ENCODE measurements at regions not wholly inside any gene's neighbourhood (a gene's known extent, or its start where the extent isn't known, plus 50 kb on each side); places are given as distances from the start of the nearest gene placed in this dataset.
"Not testable (repeated sequence)": the region's sequence is repeated elsewhere in the genome, so short reads cannot be mapped to it uniquely, and the experiment has no call there.

- no peak for DNase-seq (ENCODE audit: insufficient read length)
- TF ChIP-seq POLR2A (IDR thresholded peaks at IDR 0.05; ENCODE audit: low read depth, low read length) = no peak
- no peak for TF ChIP-seq TAF1 (IDR thresholded peaks at IDR 0.05; ENCODE audit: borderline replicate concordance, low read depth, low read length)
- TF ChIP-seq POLR2AphosphoS5 (IDR thresholded peaks at IDR 0.05; ENCODE audit: low read depth, low read length) = no peak
- no peak for FAIRE-seq
Measured at GRCh38 chrX:34401411-34401810, 255.7 kb downstream of the TMEM47 start.

DNA sequence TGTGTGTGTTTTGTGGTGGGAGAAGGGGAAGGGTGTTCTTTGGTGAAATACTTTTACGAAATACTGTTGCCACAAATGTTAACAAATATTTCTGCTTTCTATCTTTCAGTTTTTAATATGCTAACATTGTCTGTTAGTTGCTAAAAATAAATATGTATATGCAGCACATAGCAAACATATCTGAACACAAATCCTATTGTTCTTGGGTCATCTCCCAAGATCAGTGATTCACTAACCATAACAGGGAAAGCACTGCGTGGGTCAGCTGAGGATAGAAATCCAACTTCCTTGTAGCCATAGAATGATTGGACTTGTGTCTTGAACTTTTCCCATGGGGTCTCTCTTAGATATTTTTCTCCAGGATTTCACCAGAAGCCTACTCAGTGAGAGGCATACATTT is 250.3 kb upstream of the FAM47A start:
- no peak for TF ChIP-seq POLR2AphosphoS5 (IDR thresholded peaks at IDR 0.05; ENCODE audit: low read depth, low read length)
- no peak for TF ChIP-seq TAF1 (IDR thresholded peaks at IDR 0.05; ENCODE audit: borderline replicate concordance, low read depth, low read length)
- TF ChIP-seq POLR2A (IDR thresholded peaks at IDR 0.05; ENCODE audit: low read depth, low read length) = no peak
- DNase-seq (ENCODE audit: insufficient read length) = no peak

DNA sequence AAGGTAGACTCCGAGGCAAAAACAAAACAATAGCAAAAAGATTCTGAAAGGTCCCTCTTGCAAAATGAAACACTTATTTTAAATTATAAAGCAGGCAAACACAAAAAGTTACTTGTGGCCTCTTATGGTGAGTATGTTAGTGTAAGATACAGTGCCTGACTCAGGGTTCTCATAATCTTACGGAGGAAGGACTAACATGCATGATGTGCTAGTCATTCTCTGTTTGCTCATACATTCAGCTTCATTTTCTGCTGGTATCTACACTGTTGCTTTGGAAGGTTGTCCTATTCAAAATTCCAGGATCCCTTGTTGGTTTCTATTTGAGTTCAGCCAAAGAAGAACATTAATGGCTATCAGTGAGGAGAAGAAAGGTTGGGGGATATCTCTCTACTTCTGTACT is 249.1 kb upstream of the FAM47A start:
- TF ChIP-seq POLR2AphosphoS5 (IDR thresholded peaks at IDR 0.05; ENCODE audit: low read depth, low read length) = no peak
- TF ChIP-seq TAF1 (IDR thresholded peaks at IDR 0.05; ENCODE audit: borderline replicate concordance, low read depth, low read length) = no peak
- TF ChIP-seq POLR2A (IDR thresholded peaks at IDR 0.05; ENCODE audit: low read depth, low read length) = no peak
- DNase-seq (ENCODE audit: insufficient read length) (no peak), FAIRE-seq (no peak)

More for the DNA sequence above, 250.3 kb upstream of the FAM47A start:
- no peak for FAIRE-seq

- DNase-seq (ENCODE audit: insufficient read length) = no peak
- no peak for FAIRE-seq
- no peak for TF ChIP-seq TAF1 (IDR thresholded peaks at IDR 0.05; ENCODE audit: borderline replicate concordance, low read depth, low read length)
- TF ChIP-seq POLR2A (IDR thresholded peaks at IDR 0.05; ENCODE audit: low read depth, low read length) = no peak
- TF ChIP-seq POLR2AphosphoS5 (IDR thresholded peaks at IDR 0.05; ENCODE audit: low read depth, low read length) = no peak
Measured at GRCh38 chrX:34379891-34380290, 247.8 kb upstream of the FAM47A start.

GRCh38 chrX:34377645-34378044 is 245.5 kb upstream of the FAM47A start:
- TF ChIP-seq TAF1 (IDR thresholded peaks at IDR 0.05; ENCODE audit: borderline replicate concordance, low read depth, low read length) (no peak), POLR2A (IDR thresholded peaks at IDR 0.05; ENCODE audit: low read depth, low read length) (no peak), POLR2AphosphoS5 (IDR thresholded peaks at IDR 0.05; ENCODE audit: low read depth, low read length) (no peak)
- DNase-seq (ENCODE audit: insufficient read length) (no peak), FAIRE-seq (no peak)

DNA sequence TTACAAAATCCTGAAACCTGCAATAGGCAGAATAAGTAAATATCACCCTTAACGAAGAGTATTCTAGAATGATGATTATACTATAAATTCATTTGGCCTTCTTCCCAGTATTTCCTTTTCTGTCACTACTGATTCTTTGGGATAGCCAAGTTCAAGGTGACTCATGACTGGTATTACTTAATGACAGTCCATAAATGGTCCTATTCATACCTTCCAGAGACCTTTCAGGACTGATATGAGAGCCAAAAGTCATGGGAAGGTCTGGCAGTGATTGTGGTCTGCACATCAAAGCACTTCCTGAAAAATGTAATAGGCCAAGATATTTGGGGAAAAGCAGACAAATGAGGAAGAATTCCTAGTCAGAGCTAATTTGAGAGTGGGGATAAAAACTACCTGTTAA is 239.6 kb upstream of the FAM47A start:
- FAIRE-seq (no peak), DNase-seq (ENCODE audit: insufficient read length) (no peak)
- TF ChIP-seq POLR2A (IDR thresholded peaks at IDR 0.05; ENCODE audit: low read depth, low read length) = no peak
- TF ChIP-seq TAF1 (IDR thresholded peaks at IDR 0.05; ENCODE audit: borderline replicate concordance, low read depth, low read length) = no peak
- no peak for TF ChIP-seq POLR2AphosphoS5 (IDR thresholded peaks at IDR 0.05; ENCODE audit: low read depth, low read length)

DNA sequence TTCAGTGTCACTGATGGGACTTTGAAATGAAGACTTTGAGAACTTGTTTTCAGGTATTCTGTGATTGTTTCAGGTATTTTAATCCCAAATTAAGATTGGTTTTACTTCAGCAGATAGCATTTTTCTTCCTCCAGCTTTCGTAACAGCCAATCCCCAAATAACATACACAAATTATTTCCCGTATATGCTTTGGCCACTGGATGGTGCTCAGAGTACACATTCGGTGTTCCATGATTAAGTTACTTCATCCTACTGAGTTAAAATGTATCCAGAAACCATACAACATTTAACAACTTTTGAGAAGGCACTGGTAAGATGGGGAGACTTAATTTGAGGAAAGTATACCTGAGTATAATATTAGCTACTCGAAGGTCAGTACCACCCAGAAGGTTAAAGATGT is 233.4 kb upstream of the FAM47A start:
- FAIRE-seq (no peak), DNase-seq (ENCODE audit: insufficient read length) (no peak)
- TF ChIP-seq POLR2A (IDR thresholded peaks at IDR 0.05; ENCODE audit: low read depth, low read length) (no peak), POLR2AphosphoS5 (IDR thresholded peaks at IDR 0.05; ENCODE audit: low read depth, low read length) (no peak), TAF1 (IDR thresholded peaks at IDR 0.05; ENCODE audit: borderline replicate concordance, low read depth, low read length) (no peak)

GRCh38 chrX:34350561-34351335 is 218.6 kb upstream of the FAM47A start:
- TF ChIP-seq TAF1 (IDR thresholded peaks at IDR 0.05; ENCODE audit: borderline replicate concordance, low read depth, low read length) = no peak
- no peak for TF ChIP-seq POLR2AphosphoS5 (IDR thresholded peaks at IDR 0.05; ENCODE audit: low read depth, low read length)
- TF ChIP-seq POLR2A (IDR thresholded peaks at IDR 0.05; ENCODE audit: low read depth, low read length) = no peak
- DNase-seq (ENCODE audit: insufficient read length) (no peak), FAIRE-seq (no peak)

DNA sequence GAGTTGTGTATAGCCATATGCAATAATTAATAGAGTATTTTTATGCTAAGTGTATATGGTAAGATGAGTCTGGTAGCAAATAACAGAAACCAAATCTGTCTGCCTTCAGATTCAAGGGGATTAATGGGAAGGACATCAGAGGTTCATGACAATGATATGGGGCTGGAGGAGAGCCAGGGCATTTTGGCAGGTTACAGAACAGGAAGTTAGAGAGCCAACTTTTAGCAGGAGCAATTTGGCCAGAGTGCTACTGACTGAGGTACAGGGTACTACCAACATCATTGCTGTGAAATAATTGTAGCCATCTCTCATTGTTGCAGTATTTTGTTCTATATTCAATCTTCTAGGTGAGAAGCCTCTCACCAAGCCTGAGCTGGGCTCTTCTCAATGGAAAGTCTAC is 210.9 kb upstream of the FAM47A start:
- FAIRE-seq (no peak), DNase-seq (ENCODE audit: insufficient read length) (no peak)
- TF ChIP-seq POLR2A (IDR thresholded peaks at IDR 0.05; ENCODE audit: low read depth, low read length) = no peak
- TF ChIP-seq POLR2AphosphoS5 (IDR thresholded peaks at IDR 0.05; ENCODE audit: low read depth, low read length) = no peak
- TF ChIP-seq TAF1 (IDR thresholded peaks at IDR 0.05; ENCODE audit: borderline replicate concordance, low read depth, low read length) = no peak

DNA sequence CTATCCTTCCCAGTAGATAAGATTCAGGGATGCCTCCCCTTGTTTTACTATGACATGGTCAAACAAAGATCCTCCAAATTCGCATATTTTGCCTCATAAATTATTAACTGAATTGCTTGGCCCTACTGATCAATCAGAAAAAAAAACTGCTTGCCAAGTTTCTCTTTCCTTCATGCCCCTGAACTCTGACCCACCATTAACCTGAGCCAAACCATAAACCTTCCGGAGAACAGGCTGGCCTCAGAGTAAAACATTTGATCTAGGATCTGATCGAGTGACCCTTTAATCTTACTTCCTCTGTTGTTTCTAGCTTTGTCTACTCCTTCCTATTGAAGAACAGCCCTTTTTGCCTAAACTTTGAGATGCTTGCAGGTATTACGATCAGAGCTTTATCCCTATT is 209.7 kb upstream of the FAM47A start:
- TF ChIP-seq POLR2A (IDR thresholded peaks at IDR 0.05; ENCODE audit: low read depth, low read length) (no peak), TAF1 (IDR thresholded peaks at IDR 0.05; ENCODE audit: borderline replicate concordance, low read depth, low read length) (no peak), POLR2AphosphoS5 (IDR thresholded peaks at IDR 0.05; ENCODE audit: low read depth, low read length) (no peak)
- FAIRE-seq (no peak), DNase-seq (ENCODE audit: insufficient read length) (no peak)

- TF ChIP-seq TAF1 (IDR thresholded peaks at IDR 0.05; ENCODE audit: borderline replicate concordance, low read depth, low read length) = no peak
- no peak for TF ChIP-seq POLR2AphosphoS5 (IDR thresholded peaks at IDR 0.05; ENCODE audit: low read depth, low read length)
- TF ChIP-seq POLR2A (IDR thresholded peaks at IDR 0.05; ENCODE audit: low read depth, low read length) = no peak
- DNase-seq (ENCODE audit: insufficient read length) = no peak
Measured at GRCh38 chrX:34341258-34341657, 209.1 kb upstream of the FAM47A start.

GRCh38 chrX:34338046-34338445 is 205.9 kb upstream of the FAM47A start:
- no peak for FAIRE-seq
- TF ChIP-seq POLR2AphosphoS5 (IDR thresholded peaks at IDR 0.05; ENCODE audit: low read depth, low read length) = no peak
- TF ChIP-seq POLR2A (IDR thresholded peaks at IDR 0.05; ENCODE audit: low read depth, low read length) = no peak
- DNase-seq (ENCODE audit: insufficient read length) = no peak

More at GRCh38 chrX:34341258-34341657, 209.1 kb upstream of the FAM47A start:
- FAIRE-seq = no peak

- not testable (repeated sequence) for FAIRE-seq; DNase-seq (ENCODE audit: insufficient read length)
Measured at GRCh38 chrX:34335376-34335775, 203.3 kb upstream of the FAM47A start.
